Activated CD4-positive, alpha-beta memory T cell treated with anti-CD3 and anti-CD28 coated beads, Interleukin-2, amount 10 ng/mL, durations not matched to agents 7 days and 5 days (primary cell): ENCODE measurements at regions not wholly inside any gene's neighbourhood (a gene's known extent, or its start where the extent isn't known, plus 50 kb on each side); places are given as distances from the start of the nearest gene placed in this dataset.

Experiments used
- CTCF ChIA-PET: fragments of 350-600 bp; sonication (Branson Sonifier 250); formaldehyde crosslinking; loops from one replicate; lab custom pipeline; 2021; ENCODE audit warnings: antibody characterized with exemption, inconsistent platforms; lab: Charles Lee
- POLR2A ChIA-PET: fragments of 350-600 bp; sonication (Branson Sonifier 250); formaldehyde crosslinking; loops from one replicate; lab custom pipeline; 2021; ENCODE audit warnings: antibody characterized with exemption; lab: Charles Lee
- DNase-seq: peaks from one replicate; pipeline ENCODE4 v3.0.0-alpha.2; 2020
- H3K27ac Mint-ChIP-seq: one replicate; pipeline ENCODE4 v1.8.0; 2021; ENCODE audit warnings: mild to moderate bottlenecking, mixed read lengths
- H3K27me3 Mint-ChIP-seq: one replicate; pipeline ENCODE4 v1.8.0; 2021; ENCODE audit warnings: mixed read lengths
- H3K36me3 Mint-ChIP-seq: one replicate; pipeline ENCODE4 v1.8.0; 2021; ENCODE audit warnings: low read depth, mixed read lengths
- H3K4me1 Mint-ChIP-seq: one replicate; pipeline ENCODE4 v1.8.0; 2021; ENCODE audit warnings: mixed read lengths
- H3K4me3 Mint-ChIP-seq: one replicate; pipeline ENCODE4 v1.8.0; 2021; ENCODE audit warnings: mild to moderate bottlenecking, mixed read lengths
- H3K9me3 Mint-ChIP-seq: one replicate; pipeline ENCODE4 v1.8.0; 2021; ENCODE audit warnings: mixed read lengths

GRCh38 chr19:33904681-33905080, 108.0 kb downstream of the KCTD15 start:
- POLR2A ChIA-PET: no interaction called here
- Mint-ChIP-seq H3K9me3 (no peaks in the 10 kb centered on the region), H3K4me1 (peaks cover 9% of the 10 kb centered on the region), H3K27me3 (peaks cover 51% of the 10 kb centered on the region), H3K36me3 (no peaks in the 10 kb centered on the region), H3K27ac (no peak overlapping the region), H3K4me3 (no peak overlapping the region)
- DNase-seq: no peak
- CTCF ChIA-PET: interaction anchor here (1.0 kb wide), 1 partner anchor 93 kb away, joined by 3 read pairs; no protein-coding TSS in a partner anchor

- CTCF ChIA-PET: interaction anchor here (1.6 kb wide), 1 partner anchor 136 kb away, joined by 3 read pairs; no protein-coding TSS in a partner anchor
- H3K27me3 Mint-ChIP-seq: peaks cover 53% of the 10 kb centered on the region
- peak overlapping the region; percentile 48 for H3K4me3 Mint-ChIP-seq
- POLR2A ChIA-PET: interaction anchor here (0.9 kb wide), 1 partner anchor 109 kb away, joined by 3 read pairs; the partner anchor contains the start of gene KCTD15
- H3K27ac Mint-ChIP-seq: no peak overlapping the region
- H3K9me3 Mint-ChIP-seq: no peaks in the 10 kb centered on the region
- H3K4me1 Mint-ChIP-seq: peaks cover 9% of the 10 kb centered on the region
- no peak for DNase-seq
- H3K36me3 Mint-ChIP-seq: no peaks in the 10 kb centered on the region
Observed at GRCh38 chr19:33905473-33905936, 108.8 kb downstream of the KCTD15 start.

- no peak for DNase-seq
Observed at GRCh38 chr19:33905937-33906577, 109.4 kb downstream of the KCTD15 start.

GRCh38 chr19:33906578-33907335, 110.1 kb downstream of the KCTD15 start:
- Mint-ChIP-seq H3K27ac (no peak overlapping the region), H3K27me3 (peaks cover 53% of the 10 kb centered on the region), H3K4me1 (peaks cover 9% of the 10 kb centered on the region), H3K9me3 (no peaks in the 10 kb centered on the region), H3K4me3 (no peak overlapping the region), H3K36me3 (no peaks in the 10 kb centered on the region)
- POLR2A ChIA-PET: interaction anchor here (0.9 kb wide), 1 partner anchor 111 kb away, joined by 3 read pairs; the partner anchor contains the start of gene KCTD15
- CTCF ChIA-PET: interaction anchor here (1.3 to 1.6 kb wide), 2 partner anchors 14 to 135 kb away, joined by 3 to 4 read pairs; no protein-coding TSS in a partner anchor
- DNase-seq: no peak

More at GRCh38 chr19:33905937-33906577, 109.4 kb downstream of the KCTD15 start:
- POLR2A ChIA-PET: interaction anchor here (0.9 kb wide), 1 partner anchor 110 kb away, joined by 3 read pairs; the partner anchor contains the start of gene KCTD15
- CTCF ChIA-PET: interaction anchor here (1.3 to 1.6 kb wide), 2 partner anchors 13 to 136 kb away, joined by 3 to 4 read pairs; no protein-coding TSS in a partner anchor
- Mint-ChIP-seq H3K36me3 (no peaks in the 10 kb centered on the region), H3K27me3 (peaks cover 57% of the 10 kb centered on the region), H3K27ac (no peak overlapping the region), H3K4me3 (peak overlapping the region; percentile 48), H3K9me3 (no peaks in the 10 kb centered on the region), H3K4me1 (peaks cover 9% of the 10 kb centered on the region)

- Mint-ChIP-seq H3K27me3 (peaks cover 35% of the 10 kb centered on the region), H3K4me1 (peaks cover 2% of the 10 kb centered on the region), H3K4me3 (no peak overlapping the region), H3K9me3 (no peaks in the 10 kb centered on the region), H3K27ac (no peak overlapping the region), H3K36me3 (no peaks in the 10 kb centered on the region)
- ChIA-PET POLR2A (no interaction called here), CTCF (no interaction called here)
- DNase-seq: no peak
Observed at GRCh38 chr19:33910922-33911321, 114.3 kb downstream of the KCTD15 start.

- H3K4me1 Mint-ChIP-seq: no peaks in the 10 kb centered on the region
- no peak overlapping the region for H3K27ac Mint-ChIP-seq
- H3K4me3 Mint-ChIP-seq: no peak overlapping the region
- no peaks in the 10 kb centered on the region for H3K36me3 Mint-ChIP-seq
- ChIA-PET POLR2A (no interaction called here), CTCF (no interaction called here)
- DNase-seq: no peak
- no peaks in the 10 kb centered on the region for H3K9me3 Mint-ChIP-seq
- H3K27me3 Mint-ChIP-seq: peaks cover 18% of the 10 kb centered on the region
Observed at GRCh38 chr19:33914599-33914998, 117.9 kb downstream of the KCTD15 start.

- H3K27ac Mint-ChIP-seq: no peak overlapping the region
- no peaks in the 10 kb centered on the region for H3K9me3 Mint-ChIP-seq
- DNase-seq: no peak
- no peaks in the 10 kb centered on the region for H3K4me1 Mint-ChIP-seq
- H3K4me3 Mint-ChIP-seq: no peak overlapping the region
- H3K27me3 Mint-ChIP-seq: peaks cover 11% of the 10 kb centered on the region
- ChIA-PET CTCF (interaction anchor here (0.5 kb wide), 1 partner anchor 212 kb away, joined by 3 read pairs; no protein-coding TSS in a partner anchor), POLR2A (no interaction called here)
- no peaks in the 10 kb centered on the region for H3K36me3 Mint-ChIP-seq
Observed at GRCh38 chr19:33916792-33917191, 120.1 kb downstream of the KCTD15 start.

GRCh38 chr19:33919291-33919690, 122.6 kb downstream of the KCTD15 start:
- ChIA-PET CTCF (no interaction called here), POLR2A (no interaction called here)
- no peak for DNase-seq
- no peaks in the 10 kb centered on the region for H3K36me3 Mint-ChIP-seq
- H3K4me3 Mint-ChIP-seq: no peak overlapping the region
- H3K27me3 Mint-ChIP-seq: peaks cover 8% of the 10 kb centered on the region
- no peak overlapping the region for H3K27ac Mint-ChIP-seq
- no peaks in the 10 kb centered on the region for H3K4me1 Mint-ChIP-seq
- H3K9me3 Mint-ChIP-seq: no peaks in the 10 kb centered on the region

- DNase-seq: no peak
- ChIA-PET POLR2A (no interaction called here), CTCF (no interaction called here)
- H3K9me3 Mint-ChIP-seq: no peaks in the 10 kb centered on the region
- H3K4me1 Mint-ChIP-seq: no peaks in the 10 kb centered on the region
- H3K27me3 Mint-ChIP-seq: peaks cover 8% of the 10 kb centered on the region
- no peak overlapping the region for H3K4me3 Mint-ChIP-seq
- no peaks in the 10 kb centered on the region for H3K36me3 Mint-ChIP-seq
- H3K27ac Mint-ChIP-seq: no peak overlapping the region
Observed at GRCh38 chr19:33921165-33921564, 124.5 kb downstream of the KCTD15 start.

GRCh38 chr19:33926306-33926705, 129.6 kb downstream of the KCTD15 start:
- POLR2A ChIA-PET: no interaction called here
- DNase-seq: no peak
- H3K27me3 Mint-ChIP-seq: peaks cover 2% of the 10 kb centered on the region
- no peaks in the 10 kb centered on the region for H3K4me1 Mint-ChIP-seq
- no peak overlapping the region for H3K27ac Mint-ChIP-seq
- H3K4me3 Mint-ChIP-seq: no peak overlapping the region
- H3K36me3 Mint-ChIP-seq: no peaks in the 10 kb centered on the region
- no peaks in the 10 kb centered on the region for H3K9me3 Mint-ChIP-seq
- CTCF ChIA-PET: no interaction called here

- no peaks in the 10 kb centered on the region for H3K36me3 Mint-ChIP-seq
- peaks cover 2% of the 10 kb centered on the region for H3K27me3 Mint-ChIP-seq
- no peak overlapping the region for H3K4me3 Mint-ChIP-seq
- no peaks in the 10 kb centered on the region for H3K4me1 Mint-ChIP-seq
- no peak for DNase-seq
- ChIA-PET POLR2A (no interaction called here), CTCF (no interaction called here)
- no peaks in the 10 kb centered on the region for H3K9me3 Mint-ChIP-seq
- H3K27ac Mint-ChIP-seq: no peak overlapping the region
Observed at GRCh38 chr19:33927789-33928457, 131.3 kb downstream of the KCTD15 start.

- Mint-ChIP-seq H3K9me3 (no peaks in the 10 kb centered on the region), H3K4me3 (no peak overlapping the region), H3K4me1 (no peaks in the 10 kb centered on the region), H3K27ac (no peak overlapping the region), H3K27me3 (peaks cover under 1% of the 10 kb centered on the region), H3K36me3 (no peaks in the 10 kb centered on the region)
- DNase-seq: no peak
- POLR2A ChIA-PET: no interaction called here
- CTCF ChIA-PET: no interaction called here
Observed at GRCh38 chr19:33928458-33928950, 131.8 kb downstream of the KCTD15 start.
